ENCODE measurements at regions not wholly inside any gene's neighbourhood (a gene's known extent, or its start where the extent isn't known, plus 50 kb on each side); places are given as distances from the start of the nearest gene placed in this dataset.

DNA sequence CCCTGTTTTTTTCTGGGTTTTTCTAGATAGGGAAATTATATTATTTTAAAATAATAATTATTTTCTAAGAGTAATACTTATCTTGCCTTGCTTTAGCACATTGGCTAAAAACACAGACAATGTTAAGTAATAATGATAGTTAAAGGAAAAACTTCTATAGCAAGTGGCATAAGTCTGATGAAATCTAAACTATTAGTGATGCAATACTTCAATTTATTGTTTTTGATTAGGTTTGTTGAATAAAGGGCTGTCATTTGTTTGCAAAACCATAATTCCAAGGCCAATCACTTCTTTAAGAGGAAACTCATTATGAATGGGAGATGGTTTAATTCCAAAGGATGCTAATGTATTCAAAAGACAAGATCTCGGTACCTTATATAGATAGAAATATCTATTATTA, 293.8 kb upstream of the FBXL7 start:
- TF ChIP-seq, protein P1, sequence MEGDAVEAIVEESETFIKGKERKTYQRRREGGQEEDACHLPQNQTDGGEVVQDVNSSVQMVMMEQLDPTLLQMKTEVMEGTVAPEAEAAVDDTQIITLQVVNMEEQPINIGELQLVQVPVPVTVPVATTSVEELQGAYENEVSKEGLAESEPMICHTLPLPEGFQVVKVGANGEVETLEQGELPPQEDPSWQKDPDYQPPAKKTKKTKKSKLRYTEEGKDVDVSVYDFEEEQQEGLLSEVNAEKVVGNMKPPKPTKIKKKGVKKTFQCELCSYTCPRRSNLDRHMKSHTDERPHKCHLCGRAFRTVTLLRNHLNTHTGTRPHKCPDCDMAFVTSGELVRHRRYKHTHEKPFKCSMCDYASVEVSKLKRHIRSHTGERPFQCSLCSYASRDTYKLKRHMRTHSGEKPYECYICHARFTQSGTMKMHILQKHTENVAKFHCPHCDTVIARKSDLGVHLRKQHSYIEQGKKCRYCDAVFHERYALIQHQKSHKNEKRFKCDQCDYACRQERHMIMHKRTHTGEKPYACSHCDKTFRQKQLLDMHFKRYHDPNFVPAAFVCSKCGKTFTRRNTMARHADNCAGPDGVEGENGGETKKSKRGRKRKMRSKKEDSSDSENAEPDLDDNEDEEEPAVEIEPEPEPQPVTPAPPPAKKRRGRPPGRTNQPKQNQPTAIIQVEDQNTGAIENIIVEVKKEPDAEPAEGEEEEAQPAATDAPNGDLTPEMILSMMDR (IDR thresholded peaks at IDR 0.05; ENCODE audit: insufficient read depth, low read depth, low read length), result no peak
- no peak for TF ChIP-seq EZH2 (IDR thresholded peaks at IDR 0.05; ENCODE audit: insufficient read depth, low read length)

Measured in astrocyte (in vitro differentiated cells and primary cell).